ENCODE measurements at regions not wholly inside any gene's neighbourhood (a gene's known extent, or its start where the extent isn't known, plus 50 kb on each side); places are given as distances from the start of the nearest gene placed in this dataset.

DNA sequence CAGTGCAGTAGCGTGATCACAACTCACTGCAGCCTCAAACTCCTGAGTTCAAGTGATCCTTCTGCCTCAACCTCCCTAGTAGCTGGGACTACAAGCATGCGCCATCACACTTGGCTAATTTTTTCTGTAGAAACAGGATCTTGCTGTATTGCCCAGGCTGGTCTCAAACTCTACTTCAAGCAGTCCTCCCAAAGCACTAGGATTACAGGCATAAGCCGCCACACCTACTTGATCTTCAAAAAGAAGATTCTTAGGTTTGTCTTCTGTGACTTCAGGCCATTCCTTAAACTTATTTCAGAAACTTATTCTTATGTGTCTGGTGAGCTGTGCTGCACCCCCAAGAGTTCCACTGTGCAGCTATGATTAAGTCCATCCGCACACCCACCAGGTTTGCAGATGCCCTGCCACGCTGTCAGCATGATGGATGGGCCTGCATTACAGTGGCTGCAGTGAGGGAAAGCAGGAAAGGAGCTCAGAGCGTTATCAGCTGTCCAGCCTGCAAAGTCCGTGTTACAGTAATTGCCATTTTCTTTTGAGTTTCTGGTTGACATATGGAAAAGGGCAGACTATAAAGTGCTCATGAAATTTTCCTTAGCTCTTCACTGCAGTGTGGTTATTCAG is 146.6 kb downstream of the AASDH start:
- DNase-seq = no peak

DNA sequence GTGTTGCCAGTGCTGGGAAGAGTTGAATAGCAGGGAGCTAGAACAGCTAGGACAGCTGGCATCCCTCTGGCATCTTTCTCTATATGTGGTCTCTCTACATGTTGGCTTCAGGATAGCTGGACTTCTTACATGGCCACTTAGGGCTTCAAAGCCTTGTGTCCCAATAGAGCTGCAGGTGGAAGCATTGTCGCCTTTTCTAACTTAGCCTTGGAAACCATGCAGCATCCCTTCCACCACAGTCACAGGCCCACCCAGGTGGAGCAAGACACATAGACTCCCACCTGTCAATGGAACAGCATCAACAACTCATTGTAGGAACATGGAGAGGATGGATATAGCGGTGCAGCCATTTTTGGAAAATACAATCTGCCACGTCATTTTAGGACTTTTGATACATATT is 149.0 kb downstream of the AASDH start:
- no peak for DNase-seq

DNA sequence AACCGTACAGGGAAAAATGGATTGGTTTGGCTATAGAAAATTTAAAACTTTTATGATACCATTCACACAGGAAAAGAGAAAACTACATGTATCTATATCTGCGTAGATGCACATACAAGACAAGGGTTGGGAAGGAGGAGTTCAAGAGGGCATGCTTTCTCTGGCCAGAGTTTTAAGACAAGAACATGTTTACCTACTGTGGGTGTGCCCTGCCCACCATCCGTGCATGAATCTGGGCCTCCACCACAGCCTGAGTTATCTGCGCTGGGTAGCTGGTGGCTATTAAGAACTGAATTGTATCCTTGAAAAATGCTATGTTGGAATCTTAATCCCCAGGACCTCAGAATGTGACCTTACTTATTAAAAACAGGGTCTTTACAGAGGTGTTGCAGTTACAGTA is 151.6 kb downstream of the AASDH start:
- no peak for DNase-seq

DNA sequence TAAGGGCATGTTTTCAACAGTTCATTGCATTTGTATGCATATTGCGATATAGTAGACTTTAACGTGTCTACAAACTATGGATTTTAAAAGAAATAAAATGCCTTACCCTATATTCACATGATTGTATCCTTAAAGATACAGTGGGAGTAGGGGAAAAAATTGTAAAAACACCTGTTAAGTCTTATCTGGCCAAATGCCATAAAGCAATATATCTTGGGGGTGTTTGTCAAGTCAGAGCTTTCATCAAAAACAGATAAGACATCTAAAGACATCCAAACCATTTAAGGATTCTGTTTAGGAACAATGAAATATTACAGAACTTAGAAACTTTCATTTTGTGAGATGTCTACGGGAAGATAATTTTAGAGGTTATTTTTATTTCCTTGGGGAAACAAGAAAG is 152.3 kb downstream of the AASDH start:
- DNase-seq = no peak

DNA sequence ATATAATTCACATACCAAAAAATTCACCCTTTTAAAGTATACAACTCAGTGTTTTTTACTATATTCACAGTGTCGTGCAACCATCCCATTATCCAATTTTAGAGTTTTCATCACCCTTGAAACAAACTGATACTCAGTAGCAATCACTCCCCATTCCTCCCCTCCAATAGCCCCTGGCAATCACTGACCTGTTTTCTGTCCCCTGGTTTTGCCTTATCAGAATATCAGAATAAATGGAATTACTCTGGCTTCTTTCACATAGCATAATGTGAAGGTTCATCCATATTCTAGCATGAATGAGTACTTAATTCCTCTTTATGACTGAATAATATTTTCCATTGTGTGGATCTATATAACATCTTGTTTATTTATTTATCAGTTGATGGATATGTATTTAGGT is 153.2 kb downstream of the AASDH start:
- no peak for DNase-seq

DNA sequence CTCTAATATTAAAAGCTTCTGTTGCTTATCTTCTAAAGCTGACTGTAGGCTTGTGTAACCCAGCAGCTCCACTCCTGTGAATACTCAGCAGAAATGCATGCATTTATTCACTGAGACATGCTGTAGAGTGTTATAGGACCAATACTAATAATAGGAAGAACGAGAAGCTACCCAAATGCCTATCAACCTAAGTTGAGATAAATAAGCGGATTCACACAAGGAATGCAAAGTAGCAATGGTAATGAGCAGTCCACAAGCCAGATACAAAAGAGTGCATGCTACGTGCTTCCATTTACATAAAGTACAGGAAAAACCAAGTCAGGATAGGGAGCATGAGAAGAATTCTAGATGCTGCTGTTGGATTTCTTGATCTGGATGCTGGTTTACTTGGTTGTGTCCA is 155.9 kb downstream of the AASDH start:
- DNase-seq = no peak

DNA sequence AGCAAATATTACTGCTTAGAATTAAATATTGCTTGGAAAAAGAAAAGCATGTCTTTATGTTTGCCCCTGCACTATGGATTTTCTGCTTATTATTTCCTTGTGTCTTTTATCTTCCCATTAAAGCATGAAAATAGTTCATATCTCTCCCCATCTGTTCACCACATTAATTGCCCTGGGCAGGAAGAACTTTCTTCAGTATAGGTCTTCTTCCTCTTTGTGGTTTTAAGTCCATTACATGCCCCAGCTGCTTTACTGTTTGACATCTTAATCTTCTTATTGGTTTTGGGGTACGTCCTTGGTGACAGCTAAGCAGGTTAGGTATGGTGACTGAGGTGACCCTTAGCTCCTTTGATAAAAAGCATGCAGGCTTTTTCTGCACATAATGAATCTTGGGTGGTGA is 157.3 kb downstream of the AASDH start:
- DNase-seq = no peak

DNA sequence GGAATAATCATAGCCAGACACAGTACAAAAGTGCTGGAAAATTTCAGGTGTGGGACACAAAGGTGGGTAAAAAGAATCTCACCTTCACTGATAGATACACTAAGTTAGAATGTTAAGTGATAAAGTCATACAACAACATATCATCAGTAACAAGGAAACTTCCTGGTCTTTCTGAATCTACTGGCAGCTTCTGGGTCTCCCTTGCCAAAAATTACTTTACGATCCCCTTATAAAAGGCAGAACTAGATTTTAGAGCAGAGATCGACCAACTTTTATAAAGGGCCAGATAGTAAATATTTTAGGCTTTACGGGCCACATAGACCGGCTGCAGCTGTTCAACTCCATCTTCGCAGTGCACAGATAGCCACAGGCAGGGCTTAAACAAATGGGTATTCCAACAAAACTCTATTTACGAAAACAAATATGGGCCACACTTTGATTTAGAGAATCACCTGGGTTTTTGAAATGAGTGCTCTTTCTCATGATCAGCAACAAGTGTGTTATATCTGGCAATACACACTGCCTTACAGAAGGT is 159.9 kb downstream of the AASDH start:
- no peak for DNase-seq

DNA sequence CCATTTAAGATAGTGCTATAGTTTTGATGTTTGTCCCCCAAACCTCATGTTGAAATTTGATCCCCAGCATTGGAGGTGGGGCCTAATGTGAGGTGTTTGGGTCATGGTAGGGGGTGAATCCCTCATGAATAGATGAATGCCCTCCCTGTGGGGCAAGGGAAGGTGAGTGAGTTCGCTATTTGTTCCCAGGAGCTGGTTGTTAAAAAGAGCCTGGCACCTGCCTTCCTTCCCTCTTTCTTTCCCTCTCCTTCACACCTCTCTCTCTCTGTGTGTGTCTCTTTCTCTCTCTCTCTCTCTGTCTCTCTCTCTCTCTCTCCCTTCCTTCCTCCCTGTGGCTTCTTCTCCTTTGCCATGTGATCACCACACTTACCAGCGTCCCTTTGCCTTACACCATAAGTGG is 160.7 kb downstream of the AASDH start:
- DNase-seq = no peak

DNA sequence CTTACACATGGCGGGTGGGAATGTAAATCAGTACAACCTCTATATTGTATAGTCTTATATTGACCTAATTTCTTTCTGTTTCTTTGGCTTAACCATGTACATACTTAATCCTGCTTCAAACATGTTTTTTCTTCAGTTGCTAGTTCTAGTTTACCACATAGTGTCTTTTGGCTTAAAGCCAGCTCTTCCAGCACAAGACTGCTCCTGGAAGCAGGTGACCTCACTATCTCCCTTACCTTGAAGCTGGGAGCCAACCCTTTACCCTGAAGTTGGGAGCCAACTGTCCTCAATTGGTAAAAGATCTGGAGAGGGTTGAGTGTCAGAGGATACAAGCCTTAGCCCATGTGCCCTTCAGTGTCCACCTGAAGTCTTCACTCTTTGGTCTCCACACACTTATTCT is 162.7 kb downstream of the AASDH start:
- no peak for DNase-seq

DNA sequence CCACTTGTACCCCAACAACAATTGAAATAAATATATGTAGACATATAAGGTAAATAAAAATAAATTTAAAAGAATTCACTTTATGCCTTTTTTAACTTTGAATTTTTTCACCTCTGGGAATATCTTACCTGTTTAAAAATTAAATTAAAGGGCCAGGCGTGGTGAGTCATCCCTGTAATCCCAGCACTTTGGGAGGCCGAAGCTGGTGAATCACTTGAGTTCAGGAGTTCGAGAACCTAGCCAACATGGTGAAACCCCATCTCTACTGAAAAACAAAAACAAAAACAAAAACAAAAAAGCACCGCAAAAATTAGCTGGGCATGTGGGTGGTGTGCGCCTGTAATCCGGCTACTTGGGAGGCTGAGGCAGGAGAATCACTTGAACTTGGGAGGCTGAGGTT is 164.8 kb downstream of the AASDH start:
- no peak for DNase-seq

DNA sequence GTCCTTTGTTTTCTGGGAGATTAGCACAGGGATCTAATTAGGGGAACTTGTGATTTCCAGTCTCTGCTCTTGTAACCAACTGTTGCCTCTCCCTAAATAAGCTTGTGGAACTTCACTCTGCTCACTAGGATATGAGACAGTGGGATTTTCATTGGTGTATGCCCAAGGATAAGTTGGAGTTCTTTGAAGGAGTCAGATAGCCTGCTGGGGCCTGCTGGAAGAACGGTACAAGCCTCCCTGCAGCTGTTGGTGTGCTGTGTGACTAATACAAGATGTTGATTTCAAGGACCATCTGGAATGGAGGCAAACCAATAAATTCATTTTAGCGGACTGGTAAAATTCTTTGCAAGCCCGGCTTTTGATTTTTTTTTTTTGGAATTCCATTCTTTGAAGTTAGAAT is 167.0 kb downstream of the AASDH start:
- DNase-seq = no peak

DNA sequence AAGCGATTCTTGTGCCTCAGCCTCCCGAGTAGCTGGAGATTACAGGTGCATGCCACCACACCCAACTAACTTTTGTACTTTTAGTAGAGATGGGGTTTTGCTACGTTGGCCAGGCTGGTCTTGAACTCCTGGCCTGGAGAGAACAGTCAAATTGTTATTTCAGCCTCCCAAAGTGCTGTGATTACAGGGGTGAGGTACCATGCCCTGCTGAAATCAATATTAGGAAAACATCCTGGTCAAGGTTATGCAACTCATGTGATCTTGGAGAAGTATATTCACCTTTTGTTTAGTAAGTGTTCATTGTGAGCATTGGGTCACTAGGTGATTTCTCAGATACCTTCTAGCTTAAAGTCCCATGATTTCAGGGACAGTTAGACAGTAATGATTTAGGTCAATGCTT is 167.8 kb downstream of the AASDH start:
- no peak for DNase-seq

DNA sequence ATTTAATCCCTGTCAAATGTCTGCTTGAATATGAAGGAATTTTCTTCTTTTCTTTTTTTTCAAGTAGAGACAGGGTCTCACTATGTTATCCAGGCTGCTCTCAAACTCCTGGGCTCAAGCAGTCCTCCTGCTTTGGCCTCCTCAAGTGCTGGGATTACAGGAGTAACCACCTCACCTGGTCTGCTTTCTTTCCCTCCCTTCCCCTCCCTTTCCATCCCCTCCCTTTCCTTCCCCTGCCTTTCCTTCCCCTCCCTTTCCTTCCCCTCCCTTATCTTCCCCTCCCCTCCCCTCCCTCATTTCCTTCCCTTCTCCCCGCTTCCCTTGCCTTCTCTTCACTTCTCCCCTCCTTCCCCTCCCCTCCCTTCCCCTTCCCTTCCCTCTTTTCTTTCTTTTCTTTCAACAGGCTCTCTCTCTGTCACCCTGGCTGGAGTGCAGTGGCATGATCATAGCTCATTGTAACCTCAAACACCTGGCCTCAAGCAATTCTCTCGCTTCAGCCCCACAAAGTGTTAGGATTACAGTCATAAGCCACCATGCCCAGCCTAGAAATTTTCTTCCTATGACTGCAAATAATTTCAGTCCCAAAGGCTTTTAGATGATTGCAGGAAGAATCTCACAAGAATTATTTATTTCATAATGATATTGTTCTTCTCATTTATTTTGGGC is 168.9 kb downstream of the AASDH start:
- no peak for DNase-seq

DNA sequence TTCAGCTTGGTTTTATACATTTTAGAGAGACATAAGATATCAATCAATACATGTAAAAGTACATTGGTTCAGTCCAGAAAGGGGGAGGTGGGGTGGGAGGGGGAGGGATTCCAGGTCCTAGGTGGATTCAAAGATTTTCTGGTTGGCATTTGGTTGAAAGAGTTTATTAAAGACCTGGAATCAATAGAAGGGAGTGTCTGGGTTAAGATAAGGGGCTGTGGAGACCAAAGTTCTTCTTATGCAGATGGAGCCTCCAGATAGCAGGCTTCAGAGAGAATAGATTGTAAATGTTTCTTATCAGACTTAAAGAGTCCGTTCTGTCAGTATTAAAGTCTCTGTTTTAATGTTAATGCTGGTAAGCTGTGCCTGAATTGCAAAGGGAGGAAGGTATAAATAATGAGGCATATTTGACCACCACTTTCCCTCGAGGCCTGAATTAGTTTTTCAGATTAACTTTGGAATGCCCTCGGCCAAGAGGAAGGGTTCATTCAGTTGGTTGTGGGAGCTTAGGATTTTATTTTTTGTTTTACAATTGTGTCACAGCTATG is 169.9 kb downstream of the AASDH start:
- no peak for DNase-seq

DNA sequence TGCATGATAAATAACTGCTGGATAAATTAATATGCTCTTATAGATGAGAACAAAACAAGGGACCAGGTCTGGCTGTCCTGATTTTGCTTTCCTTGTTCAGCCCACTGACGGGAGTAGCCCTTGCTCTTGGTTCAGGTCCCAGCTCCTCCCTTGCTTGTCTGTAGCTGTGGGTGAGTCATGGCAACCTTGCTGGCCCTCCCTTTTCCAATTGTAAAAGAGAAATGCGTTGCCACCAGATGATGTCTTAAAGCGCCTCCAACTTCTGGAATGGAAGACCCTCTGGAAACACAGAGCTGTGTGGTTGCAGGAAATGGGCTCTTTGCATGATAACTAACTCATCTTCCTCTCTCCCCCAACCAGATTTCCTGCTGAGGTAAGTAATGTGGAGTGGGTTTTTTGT is 171.4 kb downstream of the AASDH start:
- no peak for DNase-seq

DNA sequence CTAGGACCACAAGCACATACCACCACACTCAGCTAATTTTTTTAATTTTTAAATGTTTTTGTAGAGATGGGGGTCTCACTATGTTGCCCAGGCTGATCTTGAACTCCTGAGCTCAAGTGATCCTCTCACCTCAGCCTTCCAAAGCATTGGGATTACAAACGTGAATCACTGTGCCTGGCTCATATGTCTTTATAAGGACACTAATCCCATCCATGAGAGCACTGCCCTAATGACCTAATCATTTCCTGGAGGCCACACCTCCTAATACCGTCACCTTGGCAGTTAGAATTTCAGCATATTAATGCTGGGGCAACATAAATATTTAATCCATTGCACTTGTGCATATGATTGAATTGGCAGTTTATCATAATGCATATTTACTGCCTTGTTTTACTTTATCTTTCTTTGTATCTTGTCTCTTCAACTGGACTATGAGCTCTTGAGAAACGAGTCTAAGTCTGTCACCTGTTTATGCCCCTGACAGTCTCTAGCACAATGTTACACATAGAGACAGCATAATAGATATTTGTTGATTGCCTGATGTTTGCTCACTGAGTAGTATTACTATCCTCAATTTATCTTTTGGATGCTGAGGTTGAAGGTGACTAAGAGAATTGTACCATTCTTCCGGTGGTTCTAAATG is 172.0 kb downstream of the AASDH start:
- no peak for DNase-seq

DNA sequence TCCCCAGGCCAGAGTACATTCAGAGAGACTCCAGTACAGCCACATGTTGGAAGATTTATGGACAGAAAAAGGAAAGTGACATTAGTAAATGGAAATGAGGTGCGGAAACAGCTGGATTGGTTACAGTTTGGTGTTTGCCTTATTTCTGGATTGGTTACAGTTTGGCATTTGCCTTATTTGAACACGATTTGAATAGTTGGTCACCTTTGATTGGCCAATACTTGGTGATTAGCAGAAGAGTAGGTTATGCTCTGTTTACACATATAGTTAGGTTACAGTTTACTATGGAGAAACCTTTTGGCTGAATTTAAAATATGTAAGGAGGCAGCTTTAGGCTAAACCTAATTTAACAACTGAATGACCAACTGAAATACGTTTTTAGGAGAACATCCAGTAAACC is 173.7 kb downstream of the AASDH start:
- no peak for DNase-seq

DNA sequence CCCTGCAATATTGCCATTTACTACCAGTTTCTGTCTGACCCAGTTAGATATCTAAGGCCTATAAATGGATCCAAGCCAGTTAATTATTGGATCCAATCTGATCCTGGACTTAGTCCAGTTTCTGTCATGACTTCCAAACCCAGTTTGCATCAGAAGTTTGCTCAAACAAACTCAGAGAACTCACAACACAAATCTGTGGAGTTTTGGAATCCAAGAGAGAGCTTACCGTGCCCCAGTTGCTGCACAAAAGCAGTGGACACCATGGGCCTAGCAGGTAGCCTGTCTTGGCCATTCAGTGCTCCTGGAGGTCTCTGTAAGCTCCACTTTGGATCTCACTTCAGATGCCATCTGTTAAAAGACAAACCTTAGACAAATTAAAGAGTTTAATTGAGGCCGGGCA is 174.5 kb downstream of the AASDH start:
- DNase-seq = no peak

DNA sequence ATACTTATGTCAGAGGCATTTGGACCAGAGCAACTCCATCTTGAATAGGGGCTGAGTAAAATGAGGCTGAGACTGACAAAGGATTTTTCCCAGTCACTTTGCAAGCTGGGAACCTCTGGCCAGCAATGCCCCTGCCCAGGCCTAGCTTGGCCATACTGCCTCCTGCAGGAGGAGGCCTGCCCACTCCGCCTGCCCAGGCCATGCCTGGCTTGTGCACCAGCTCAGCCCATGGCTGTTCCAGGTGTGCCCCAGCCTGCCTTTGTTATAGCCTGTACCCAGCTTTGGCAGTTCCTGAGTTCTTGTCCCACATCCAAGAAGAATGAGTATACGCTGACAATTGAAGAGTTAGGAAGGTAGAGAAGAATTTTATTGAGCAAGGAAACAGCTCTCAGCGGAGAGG is 176.1 kb downstream of the AASDH start:
- no peak for DNase-seq

DNA sequence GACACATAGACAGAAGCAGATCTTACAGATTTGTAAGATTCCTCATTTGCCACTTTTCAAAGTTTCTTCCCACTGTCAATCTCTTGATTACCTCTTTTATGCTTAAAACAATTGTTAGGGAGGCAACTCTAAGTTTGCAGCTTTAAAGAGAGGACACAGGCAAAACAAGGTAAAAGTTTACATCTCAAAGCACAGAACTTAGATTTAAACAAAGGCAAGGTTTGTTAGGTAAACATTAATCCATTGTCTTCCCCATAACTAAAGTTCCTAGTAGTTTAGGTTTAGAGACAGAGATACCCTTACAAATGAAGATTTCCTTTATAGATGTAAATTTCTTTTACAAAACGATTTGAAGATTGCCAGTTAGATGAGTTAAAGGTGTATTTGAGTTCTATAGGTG is 176.9 kb downstream of the AASDH start:
- DNase-seq = no peak

DNA sequence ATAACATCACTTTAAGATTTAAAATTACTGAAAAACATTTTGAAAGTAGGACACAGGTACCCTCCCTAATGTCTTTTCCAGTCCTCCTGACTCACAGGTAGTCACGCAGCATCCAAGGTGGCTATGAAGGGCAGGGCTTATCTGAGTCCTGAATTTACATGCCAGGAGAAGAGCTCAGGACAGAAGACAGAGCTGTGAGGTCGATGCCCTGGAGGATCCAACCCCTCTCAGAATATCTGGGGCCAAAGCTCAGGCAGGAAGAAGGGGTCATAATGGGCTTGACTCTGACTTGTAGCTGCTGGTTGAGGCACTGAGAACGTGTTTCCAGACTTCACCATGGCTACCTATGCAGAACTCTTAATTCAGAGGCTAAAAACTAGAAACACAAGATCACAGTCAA is 177.5 kb downstream of the AASDH start:
- no peak for DNase-seq

DNA sequence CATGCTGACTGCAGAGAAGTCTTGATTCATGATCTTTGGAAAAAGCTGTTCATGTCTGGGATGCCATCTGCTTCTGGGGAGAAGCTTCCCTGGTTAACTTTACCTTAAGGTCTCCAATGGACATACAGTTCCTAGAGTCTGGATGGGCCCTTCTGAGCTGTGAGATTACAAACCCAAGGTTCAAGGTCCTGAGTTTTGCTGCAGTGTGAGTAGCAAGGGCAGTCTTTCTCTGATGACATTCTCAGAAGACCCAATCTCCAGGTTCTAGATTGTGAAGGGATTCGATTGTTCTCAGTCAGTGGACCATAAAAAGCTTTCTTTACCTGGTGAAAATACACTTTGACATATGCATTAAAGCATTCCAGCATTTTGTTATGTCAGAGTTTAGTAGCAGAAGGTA is 179.2 kb downstream of the AASDH start:
- no peak for DNase-seq

DNA sequence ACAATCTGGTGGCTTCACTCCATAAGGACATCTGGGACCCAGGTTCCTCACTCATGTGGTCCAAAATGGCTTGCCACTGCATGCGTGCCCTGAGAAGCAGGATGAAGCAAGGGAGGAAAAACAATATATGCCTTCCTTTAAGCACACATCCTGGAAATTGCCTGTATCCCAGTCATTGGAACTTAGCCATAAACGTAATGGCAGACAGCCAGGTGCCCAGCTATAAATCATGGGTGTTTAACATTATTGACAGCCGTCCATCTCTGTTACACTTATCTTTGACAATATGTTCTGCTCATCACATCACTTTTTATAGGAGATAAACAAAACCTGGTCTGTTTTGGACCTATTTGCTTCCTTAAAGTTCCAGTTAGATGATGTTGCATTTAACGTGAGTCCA is 181.0 kb downstream of the AASDH start:
- DNase-seq = no peak

All from NCI-H1092 (cell line).